Endothelial cell of umbilical vein (primary cell): ENCODE measurements at regions not wholly inside any gene's neighbourhood (a gene's known extent, or its start where the extent isn't known, plus 50 kb on each side); places are given as distances from the start of the nearest gene placed in this dataset.

Experiments used
- BruUV-seq: library from RNA; stranded (reverse); fragments of 400-500 nt; replicated peaks from 2 replicates; lab custom pipeline; 2021; lab: Mats Ljungman, UMichigan
- CTCF ChIA-PET: fragments of 300-600, 350-600 bp; sonication (Branson Sonifier 250); formaldehyde crosslinking; loops from one replicate; lab custom pipeline; 2021; ENCODE audit warnings: antibody characterized with exemption, inconsistent platforms; lab: Charles Lee
- POLR2A ChIA-PET: fragments of 300-600, 350-600 bp; sonication (Branson Sonifier 250); formaldehyde crosslinking; loops from one replicate; lab custom pipeline; 2021; ENCODE audit warnings: antibody characterized with exemption, inconsistent platforms; lab: Charles Lee
- DNase-seq: peaks from one replicate; pipeline ENCODE4 v3.0.0-alpha.2; 2011; ENCODE audit warnings: low read depth, low spot score
- FAIRE-seq: peaks from 2 replicates; lab custom pipeline; 2011; peaks lifted over from hg19 to GRCh38; lab: Jason Lieb, UNC
- H2AFZ ChIP-seq: 2 replicates; pipeline ENCODE4 v1.6.0; 2012; ENCODE audit warnings: low read depth, low read length, control low read depth, inconsistent platforms
- H3K27ac ChIP-seq: 2 replicates; pipeline ENCODE4 v1.5.1; 2011; ENCODE audit warnings: low read depth, mild to moderate bottlenecking, control low read depth, low read length, moderate library complexity; ENCODE audit not compliant: insufficient read depth
- H3K27me3 ChIP-seq, 2 experiments: 2 replicates each; pipeline versions ENCODE4 v1.6.0 to v1.6.1; 2011; ENCODE audit warnings: low read length in 2 of 2, mixed read lengths in 1 of 2; ENCODE audit not compliant: control insufficient read depth in 2 of 2, insufficient read depth in 2 of 2
- H3K36me3 ChIP-seq, 2 experiments: 2 replicates in 1 of 2; 3 replicates in 1 of 2; pipeline ENCODE4 v1.5.1; 2011; ENCODE audit warnings: low read length in 2 of 2, mild to moderate bottlenecking in 1 of 2, moderate library complexity in 1 of 2; ENCODE audit not compliant: control insufficient read depth in 2 of 2, insufficient read depth in 2 of 2; ENCODE audit errors: extremely low read depth in 1 of 2
- H3K4me1 ChIP-seq: 3 replicates; pipeline ENCODE4 v1.5.1; 2011; ENCODE audit warnings: mild to moderate bottlenecking, low read length; ENCODE audit not compliant: control insufficient read depth, insufficient read depth; ENCODE audit errors: extremely low read depth
- H3K4me2 ChIP-seq: 2 replicates; pipeline ENCODE4 v1.6.1; 2011; ENCODE audit warnings: low read length, control low read depth, mixed read lengths; ENCODE audit not compliant: insufficient read depth
- H3K4me3 ChIP-seq, 3 experiments: fragments of 200-600 bp in 1 of 3; sonication (generic), shearing (Covaris generic) in 1 of 3; replicated peaks in 1 of 3; 2 replicates each; pipeline ENCODE4 v1.5.1; 2011 to 2016; ENCODE audit warnings: control low read depth in 3 of 3, low read length in 3 of 3, mild to moderate bottlenecking in 2 of 3, inconsistent platforms in 1 of 3, low read depth in 1 of 3, moderate library complexity in 1 of 3; ENCODE audit not compliant: insufficient read depth in 1 of 3
- H3K79me2 ChIP-seq: 2 replicates; pipeline ENCODE4 v1.6.0; 2012; ENCODE audit warnings: low read length, inconsistent platforms; ENCODE audit not compliant: control insufficient read depth, insufficient read depth
- H3K9ac ChIP-seq: replicated peaks from 2 replicates; pipeline ENCODE3; 2011; ENCODE audit warnings: low read length, control low read depth; ENCODE audit not compliant: insufficient read depth; ENCODE audit errors: extremely low read depth
- H3K9me1 ChIP-seq: replicated peaks from 3 replicates; pipeline ENCODE4 v1.6.0; 2011; ENCODE audit warnings: mild to moderate bottlenecking, low read length; ENCODE audit not compliant: control insufficient read depth, insufficient read depth; ENCODE audit errors: extremely low read depth
- H3K9me3 ChIP-seq: replicated peaks from 2 replicates; pipeline ENCODE4 v1.5.1; 2012; ENCODE audit warnings: low read length, inconsistent platforms; ENCODE audit not compliant: control insufficient read depth, insufficient read depth
- H4K20me1 ChIP-seq: replicated peaks from 2 replicates; pipeline ENCODE3; 2011; ENCODE audit warnings: mild to moderate bottlenecking, low read length; ENCODE audit not compliant: control insufficient read depth, insufficient read depth; ENCODE audit errors: extremely low read depth
- EZH2 ChIP-seq: IDR thresholded peaks from 2 replicates; pipeline ENCODE4 v1.6.1; 2012; ENCODE audit warnings: borderline replicate concordance, low read depth, mild to moderate bottlenecking, moderate library complexity, low read length, inconsistent platforms; ENCODE audit not compliant: severe bottlenecking
- FOS ChIP-seq: IDR thresholded peaks from 2 replicates; pipeline ENCODE4 v1.6.1; 2011; ENCODE audit warnings: mild to moderate bottlenecking, low read length, moderate library complexity, borderline replicate concordance; ENCODE audit not compliant: insufficient read depth
- GATA2 ChIP-seq: IDR thresholded peaks from 2 replicates; pipeline ENCODE4 v1.7.0; 2011; ENCODE audit warnings: low read depth, mild to moderate bottlenecking, moderate library complexity, mixed read lengths, low read length; ENCODE audit not compliant: insufficient read length, insufficient read depth
- JUN ChIP-seq: IDR thresholded peaks from 2 replicates; pipeline ENCODE4 v1.6.1; 2011; ENCODE audit warnings: borderline replicate concordance, low read depth; ENCODE audit not compliant: insufficient read length, insufficient read depth
- MYC ChIP-seq: IDR thresholded peaks from one replicate; pipeline ENCODE4 v1.6.1; 2011; ENCODE audit warnings: mild to moderate bottlenecking, low read depth, low read length
- POLR2A ChIP-seq: IDR thresholded peaks from 2 replicates; pipeline ENCODE4 v1.6.1; 2012; ENCODE audit warnings: low read depth, mild to moderate bottlenecking, control low read depth, low read length
- POLR2AphosphoS5 ChIP-seq: IDR thresholded peaks from 2 replicates; pipeline ENCODE4 v1.6.1; 2012; ENCODE audit warnings: low read depth, mild to moderate bottlenecking, control low read depth, low read length, moderate library complexity; ENCODE audit not compliant: insufficient read depth
- dilution Hi-C: fragments of 300-500 bp; cut with MboI; formaldehyde crosslinking; loops from one replicate; pipeline ENCODE4 v1.15.0; 2019; ENCODE audit warnings: low sequenced_read_pairs; ENCODE audit not compliant: extremely low pct_ligation_motif_present
- intact Hi-C: fragments of 100-400 bp; cut with micrococcal nuclease; formaldehyde crosslinking; loops from one replicate; pipeline ENCODE4 v1.10.0; 2022
- TF ChIP-seq, protein P1 (sequence below): IDR thresholded peaks from 2 replicates; pipeline ENCODE4 v1.6.1; 2011; ENCODE audit not compliant: insufficient read depth, insufficient read length
- TF ChIP-seq, protein P2 (sequence below), 2 donors: IDR thresholded peaks; 1 replicate in 1 of 2; 2 replicates in 1 of 2; pipeline ENCODE4 v1.5.1; 2011; ENCODE audit warnings: low read length in 2 of 2, mild to moderate bottlenecking in 2 of 2, moderate library complexity in 2 of 2, control low read depth in 1 of 2, inconsistent platforms in 1 of 2, low read depth in 1 of 2; ENCODE audit not compliant: insufficient read depth in 1 of 2; ENCODE audit errors: extremely low read depth in 1 of 2

DNA sequence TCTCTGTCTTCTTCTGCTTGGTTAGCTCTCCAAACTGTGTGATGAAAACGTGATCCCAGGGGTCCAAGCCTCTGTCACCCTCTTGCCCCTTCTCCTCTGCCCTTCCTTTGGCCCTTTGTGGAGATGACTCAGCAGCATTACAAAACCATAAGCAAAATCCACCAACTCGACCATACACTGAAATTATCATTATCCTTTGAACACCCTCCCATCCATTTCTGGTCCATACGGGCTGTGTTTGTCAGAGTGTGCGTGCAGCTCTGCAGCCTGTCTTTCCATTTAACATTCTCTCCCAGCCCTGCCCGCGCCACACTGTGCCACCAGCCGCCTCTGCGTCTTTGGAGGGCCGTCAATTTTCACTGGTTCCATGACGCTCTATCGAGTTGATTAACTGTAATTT lies 69.2 kb downstream of the SLC25A47 start:
- DNase-seq, result no peak
- Histone ChIP-seq H3K4me2 (no peak overlapping the region), H3K9me3 (no peaks in the 10 kb centered on the region), H3K4me3 (no peak overlapping the region), H2AFZ (no peak overlapping the region), H3K4me1 (peaks cover 10% of the 10 kb centered on the region), H3K36me3 (no peaks in the 10 kb centered on the region), H4K20me1 (no peaks in the 10 kb centered on the region), H3K9me1 (no peaks in the 10 kb centered on the region), H3K79me2 (peaks cover 3% of the 10 kb centered on the region), H3K27ac (no peak overlapping the region), H3K27me3 (no peaks in the 10 kb centered on the region), H3K9ac (no peak overlapping the region)
- no peak for TF ChIP-seq EZH2
- no peak for TF ChIP-seq FOS
- TF ChIP-seq, protein P1, sequence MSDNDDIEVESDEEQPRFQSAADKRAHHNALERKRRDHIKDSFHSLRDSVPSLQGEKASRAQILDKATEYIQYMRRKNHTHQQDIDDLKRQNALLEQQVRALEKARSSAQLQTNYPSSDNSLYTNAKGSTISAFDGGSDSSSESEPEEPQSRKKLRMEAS, result no peak
- no peak for TF ChIP-seq POLR2A
- TF ChIP-seq POLR2AphosphoS5, result no peak
- TF ChIP-seq, protein P2, sequence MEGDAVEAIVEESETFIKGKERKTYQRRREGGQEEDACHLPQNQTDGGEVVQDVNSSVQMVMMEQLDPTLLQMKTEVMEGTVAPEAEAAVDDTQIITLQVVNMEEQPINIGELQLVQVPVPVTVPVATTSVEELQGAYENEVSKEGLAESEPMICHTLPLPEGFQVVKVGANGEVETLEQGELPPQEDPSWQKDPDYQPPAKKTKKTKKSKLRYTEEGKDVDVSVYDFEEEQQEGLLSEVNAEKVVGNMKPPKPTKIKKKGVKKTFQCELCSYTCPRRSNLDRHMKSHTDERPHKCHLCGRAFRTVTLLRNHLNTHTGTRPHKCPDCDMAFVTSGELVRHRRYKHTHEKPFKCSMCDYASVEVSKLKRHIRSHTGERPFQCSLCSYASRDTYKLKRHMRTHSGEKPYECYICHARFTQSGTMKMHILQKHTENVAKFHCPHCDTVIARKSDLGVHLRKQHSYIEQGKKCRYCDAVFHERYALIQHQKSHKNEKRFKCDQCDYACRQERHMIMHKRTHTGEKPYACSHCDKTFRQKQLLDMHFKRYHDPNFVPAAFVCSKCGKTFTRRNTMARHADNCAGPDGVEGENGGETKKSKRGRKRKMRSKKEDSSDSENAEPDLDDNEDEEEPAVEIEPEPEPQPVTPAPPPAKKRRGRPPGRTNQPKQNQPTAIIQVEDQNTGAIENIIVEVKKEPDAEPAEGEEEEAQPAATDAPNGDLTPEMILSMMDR (IDR thresholded peaks at IDR 0.05; ENCODE audit: extremely low read depth in 1 of 2, insufficient read depth in 1 of 2, low read depth in 1 of 2, low read length in 2 of 2), result no peak
- CTCF ChIA-PET, result interaction anchor here (1.5 to 4.8 kb wide), 3 partner anchors 9 to 253 kb away, joined by 3 to 22 read pairs (median 4); no protein-coding TSS in a partner anchor
- no TSS peak for BruUV-seq
- intact Hi-C loops, result no loop called here
- dilution Hi-C loops, result no loop called here
- FAIRE-seq, result no peak
- POLR2A ChIA-PET, result no interaction called here

DNA sequence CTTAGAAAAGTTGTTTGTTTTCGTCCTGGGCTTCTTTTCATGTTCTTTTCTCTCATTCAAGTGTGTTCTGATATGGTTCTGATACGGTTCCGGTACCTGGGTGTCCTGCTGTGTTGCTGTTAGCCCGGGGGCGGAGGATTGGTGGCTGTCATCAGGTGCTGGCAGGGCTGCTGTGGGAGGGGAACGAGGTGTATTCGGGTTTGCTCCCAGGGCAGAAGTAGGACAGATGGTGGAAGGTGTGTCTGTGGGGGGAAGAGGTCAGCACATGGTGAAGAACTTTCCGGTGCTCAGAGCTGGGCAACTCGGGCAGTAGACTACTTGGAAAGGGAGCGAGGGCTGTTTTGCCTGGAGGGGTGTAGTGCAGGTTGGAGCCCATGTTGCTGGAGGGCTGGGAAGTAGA lies 70.2 kb downstream of the SLC25A47 start:
- intact Hi-C loops (no loop called here), dilution Hi-C loops (no loop called here)
- Histone ChIP-seq H3K4me1 (peaks cover 10% of the 10 kb centered on the region), H3K9me1 (no peaks in the 10 kb centered on the region), H2AFZ (no peak overlapping the region), H3K36me3 (no peaks in the 10 kb centered on the region), H3K9me3 (no peaks in the 10 kb centered on the region), H3K4me3 (no peak overlapping the region), H3K27me3 (no peaks in the 10 kb centered on the region), H3K9ac (no peak overlapping the region), H3K27ac (no peak overlapping the region), H4K20me1 (no peaks in the 10 kb centered on the region), H3K79me2 (no peaks in the 10 kb centered on the region), H3K4me2 (no peak overlapping the region)
- FAIRE-seq, result no peak
- POLR2A ChIA-PET, result no interaction called here
- BruUV-seq, result no TSS peak
- CTCF ChIA-PET, result interaction anchor here (0.9 kb wide), 1 partner anchor 24 kb away, joined by 3 read pairs; no protein-coding TSS in a partner anchor
- TF ChIP-seq JUN (no peak), EZH2 (no peak), POLR2A (no peak), MYC (no peak), GATA2 (no peak), FOS (no peak), POLR2AphosphoS5 (no peak)
- TF ChIP-seq, protein P1, result no peak
- TF ChIP-seq, protein P2 (IDR thresholded peaks at IDR 0.05; ENCODE audit: extremely low read depth in 1 of 2, insufficient read depth in 1 of 2, low read depth in 1 of 2, low read length in 2 of 2), result no peak
- DNase-seq, result no peak
